ENCODE measurements at regions not wholly inside any gene's neighbourhood (a gene's known extent, or its start where the extent isn't known, plus 50 kb on each side); places are given as distances from the start of the nearest gene placed in this dataset.

DNA sequence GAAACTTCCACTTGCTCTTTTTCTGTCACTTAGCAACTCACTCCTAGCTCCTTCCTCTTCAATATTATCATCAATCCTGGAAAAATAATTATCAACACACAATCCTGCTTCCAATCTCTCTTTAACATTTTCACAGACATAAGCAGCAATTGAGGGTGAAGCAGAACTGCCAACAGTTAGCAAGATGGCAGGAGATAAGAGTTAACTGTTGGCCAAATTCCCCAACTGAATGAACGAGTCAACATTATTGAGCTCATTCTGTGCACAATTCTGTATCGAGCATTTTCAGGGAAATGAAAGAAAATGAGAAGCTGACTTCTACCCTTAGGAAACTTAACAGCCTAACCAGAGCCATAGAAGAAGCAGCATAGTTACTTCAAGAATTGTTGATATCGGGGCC, 152.0 kb downstream of the KCNA5 start:
- TF ChIP-seq, protein P1, sequence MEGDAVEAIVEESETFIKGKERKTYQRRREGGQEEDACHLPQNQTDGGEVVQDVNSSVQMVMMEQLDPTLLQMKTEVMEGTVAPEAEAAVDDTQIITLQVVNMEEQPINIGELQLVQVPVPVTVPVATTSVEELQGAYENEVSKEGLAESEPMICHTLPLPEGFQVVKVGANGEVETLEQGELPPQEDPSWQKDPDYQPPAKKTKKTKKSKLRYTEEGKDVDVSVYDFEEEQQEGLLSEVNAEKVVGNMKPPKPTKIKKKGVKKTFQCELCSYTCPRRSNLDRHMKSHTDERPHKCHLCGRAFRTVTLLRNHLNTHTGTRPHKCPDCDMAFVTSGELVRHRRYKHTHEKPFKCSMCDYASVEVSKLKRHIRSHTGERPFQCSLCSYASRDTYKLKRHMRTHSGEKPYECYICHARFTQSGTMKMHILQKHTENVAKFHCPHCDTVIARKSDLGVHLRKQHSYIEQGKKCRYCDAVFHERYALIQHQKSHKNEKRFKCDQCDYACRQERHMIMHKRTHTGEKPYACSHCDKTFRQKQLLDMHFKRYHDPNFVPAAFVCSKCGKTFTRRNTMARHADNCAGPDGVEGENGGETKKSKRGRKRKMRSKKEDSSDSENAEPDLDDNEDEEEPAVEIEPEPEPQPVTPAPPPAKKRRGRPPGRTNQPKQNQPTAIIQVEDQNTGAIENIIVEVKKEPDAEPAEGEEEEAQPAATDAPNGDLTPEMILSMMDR (IDR thresholded peaks at IDR 0.05): no peak
- TF ChIP-seq ZFX (IDR thresholded peaks at IDR 0.05; ENCODE audit: borderline replicate concordance): no peak
